Pons (tissue), 1 donor: ENCODE measurements at regions not wholly inside any gene's neighbourhood (a gene's known extent, or its start where the extent isn't known, plus 50 kb on each side); places are given as distances from the start of the nearest gene placed in this dataset.
"Not testable (repeated sequence)": the region's sequence is repeated elsewhere in the genome, so short reads cannot be mapped to it uniquely, and the experiment has no call there.

Experiments
- DNase-seq: peaks from one replicate; pipeline ENCODE4 v3.0.0-alpha.2; 2016; ENCODE audit warnings: low spot score

GRCh38 chrX:106356580-106356979 lies 188.5 kb downstream of the PWWP3B start:
- no peak for DNase-seq

- DNase-seq: no peak
Observed at GRCh38 chrX:106363214-106363613, 195.1 kb downstream of the PWWP3B start.

DNA sequence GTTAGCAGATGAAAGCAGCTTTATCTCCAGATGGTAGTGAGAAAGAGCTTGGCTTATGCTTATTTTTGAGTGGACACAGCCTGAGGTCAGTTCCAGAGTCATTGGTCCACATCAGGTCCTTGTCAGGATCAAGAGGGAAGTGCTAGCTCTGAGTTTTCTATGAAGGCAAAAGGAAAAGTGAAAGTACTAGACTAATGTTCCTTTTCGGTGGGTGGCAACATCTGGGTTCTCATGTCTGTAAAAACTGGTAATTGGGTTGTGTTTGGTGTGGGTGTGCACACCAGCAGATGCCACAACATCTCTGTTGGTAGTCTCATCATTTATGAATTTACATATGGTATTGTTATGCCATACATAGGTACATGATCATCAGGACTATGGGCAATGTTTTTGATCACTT lies 210.5 kb downstream of the PWWP3B start:
- no peak for DNase-seq

- peak; percentile 9 for DNase-seq
Observed at GRCh38 chrX:106391284-106391911, 220.4 kb upstream of the RADX start.

GRCh38 chrX:106392346-106392745 lies 219.4 kb upstream of the RADX start:
- DNase-seq: no peak

DNA sequence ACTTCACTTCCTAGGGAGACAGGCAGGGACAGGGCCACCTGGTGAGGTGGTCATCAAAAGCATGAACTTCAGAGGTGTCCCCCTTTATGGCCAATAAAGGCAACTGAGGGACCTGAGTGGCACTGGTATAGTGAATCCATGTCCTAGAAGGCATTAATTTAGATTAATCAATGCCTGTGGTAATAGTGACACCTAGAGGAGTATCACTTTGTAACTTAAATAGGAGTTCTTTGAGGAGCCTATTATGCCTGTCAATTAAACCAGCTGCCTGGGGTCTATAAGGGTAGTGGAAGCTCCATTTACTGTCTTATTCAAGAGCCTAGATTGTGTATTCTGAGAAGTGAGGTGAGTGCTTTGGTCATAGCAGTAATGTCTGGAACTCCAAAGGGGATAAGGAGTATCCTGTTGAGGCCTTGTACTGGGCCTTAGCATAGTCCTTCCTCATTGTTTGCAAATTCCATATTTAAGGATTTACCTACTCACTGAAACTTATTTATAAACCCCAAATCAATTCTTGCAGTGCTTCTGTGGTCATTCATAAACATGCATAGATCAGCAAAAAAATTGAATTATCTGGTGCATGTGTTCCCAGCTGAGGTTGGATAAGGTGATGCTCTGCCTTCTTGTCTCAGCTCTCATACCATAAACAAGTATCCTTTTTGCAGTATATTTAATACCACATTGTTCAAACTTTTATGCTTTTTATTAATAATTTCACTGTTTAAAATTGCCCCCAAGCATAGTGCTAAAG lies 213.8 kb upstream of the RADX start:
- DNase-seq: peak; percentile 25

- no peak for DNase-seq
Observed at GRCh38 chrX:106401965-106402559, 209.7 kb upstream of the RADX start.

GRCh38 chrX:106404512-106404911 lies 207.3 kb upstream of the RADX start:
- no peak for DNase-seq

DNA sequence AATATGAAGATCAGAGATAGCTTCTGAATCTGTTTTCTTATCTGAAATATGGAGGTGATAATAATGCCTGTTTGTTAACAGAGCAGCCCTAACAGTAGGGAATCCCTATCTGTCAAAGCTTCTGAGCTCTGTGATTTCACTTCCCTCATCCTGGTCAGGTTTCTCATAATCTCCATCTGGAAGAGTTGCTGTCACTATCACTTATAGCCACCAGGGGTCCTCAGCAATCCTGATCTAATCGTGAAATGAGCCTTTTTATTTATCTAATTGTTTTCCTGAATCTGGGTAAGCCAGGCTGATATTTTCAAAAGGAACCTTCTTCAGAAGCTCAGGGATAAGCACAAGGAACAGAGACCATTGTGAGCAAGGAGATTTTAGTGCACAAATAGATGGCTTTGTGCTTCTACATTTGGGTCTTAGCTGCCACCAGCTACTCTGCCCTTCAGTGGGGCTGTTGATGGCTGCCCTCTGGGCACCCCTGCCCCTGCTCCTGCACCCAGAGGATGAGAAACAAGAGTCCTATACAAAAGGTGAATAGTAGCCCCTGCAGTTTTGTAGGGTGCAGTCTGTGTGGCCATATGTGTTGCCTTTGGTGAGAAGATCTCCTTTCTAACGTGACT lies 196.4 kb upstream of the RADX start:
- peak; percentile 21 for DNase-seq

DNA sequence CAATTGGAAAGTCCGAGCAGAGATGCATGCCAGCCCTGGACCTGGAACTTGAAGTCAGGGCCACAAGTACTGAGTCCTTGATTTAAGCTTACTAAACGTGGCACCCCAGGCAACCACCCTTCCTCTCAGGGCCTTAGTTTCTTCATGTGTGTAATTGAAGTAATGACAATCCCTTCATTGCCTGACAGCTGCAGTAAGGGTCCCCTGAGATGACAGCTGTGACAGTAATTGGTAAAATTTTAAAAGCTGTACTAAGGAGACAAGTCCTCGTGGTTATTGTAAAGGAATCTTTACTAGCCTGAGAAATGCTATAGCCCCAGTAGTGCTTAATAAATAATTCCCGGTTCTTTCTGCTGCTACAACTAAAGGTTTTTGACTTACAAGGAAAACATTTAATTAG lies 175.1 kb upstream of the RADX start:
- DNase-seq: no peak

DNA sequence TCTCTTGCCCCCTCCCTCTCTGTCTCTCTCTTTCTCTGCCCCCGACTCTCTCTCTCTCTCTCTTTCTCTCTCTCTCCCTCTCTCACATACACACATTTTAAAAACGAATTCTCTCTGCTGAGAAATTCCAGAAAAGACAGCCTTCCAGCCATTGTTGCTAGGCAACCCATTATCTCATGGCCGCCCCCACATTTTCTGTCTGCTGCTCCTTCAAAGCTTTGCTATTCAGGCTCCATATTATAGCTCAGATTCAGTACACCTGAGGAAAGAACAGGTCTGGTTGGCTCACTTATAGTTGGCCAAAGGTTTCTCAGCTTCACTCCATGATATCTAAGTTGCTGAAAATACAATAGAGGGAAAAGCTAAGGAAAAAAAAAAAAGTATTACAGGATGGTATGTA lies 174.4 kb upstream of the RADX start:
- no peak for DNase-seq

- no peak for DNase-seq
Observed at GRCh38 chrX:106450405-106450804, 161.4 kb upstream of the RADX start.

GRCh38 chrX:106451933-106452332 lies 159.8 kb upstream of the RADX start:
- no peak for DNase-seq

DNA sequence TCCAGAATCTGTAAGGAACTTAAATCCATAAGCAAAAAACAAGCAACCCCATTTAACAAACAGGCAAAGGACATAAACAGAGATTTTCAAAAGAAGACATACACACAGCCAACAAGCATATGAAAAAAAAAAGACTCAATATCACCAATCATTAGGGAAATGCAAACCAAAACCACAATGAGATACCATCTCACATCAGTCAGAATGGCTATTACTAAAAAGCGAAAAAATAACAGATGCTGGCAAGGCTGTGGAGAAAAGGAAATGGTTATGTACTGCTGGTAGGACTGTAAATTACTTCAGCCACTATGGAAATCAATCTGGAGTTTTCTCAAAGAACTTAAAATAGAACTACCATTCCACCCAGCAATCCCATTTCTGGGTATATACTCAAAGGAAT lies 156.8 kb upstream of the RADX start:
- no peak for DNase-seq

DNA sequence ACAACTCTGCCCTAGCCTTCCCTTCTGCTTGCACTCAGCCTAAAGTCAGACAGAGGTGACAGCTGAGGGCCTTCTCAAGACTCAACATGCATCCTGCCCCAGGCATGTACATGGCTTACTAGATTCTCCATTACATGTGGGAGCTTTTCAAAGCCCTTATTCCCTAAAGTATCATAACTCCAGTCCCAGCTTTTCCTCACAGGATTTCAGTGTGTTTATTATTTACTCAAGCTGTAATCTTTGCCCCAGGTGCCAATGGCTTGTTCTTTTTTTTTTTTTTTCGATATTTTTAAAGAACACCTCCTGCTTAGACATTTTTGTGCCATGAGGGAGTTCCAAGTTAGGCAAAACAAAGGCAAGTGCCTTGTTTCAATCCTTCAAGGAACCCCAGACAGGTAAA lies 154.0 kb upstream of the RADX start:
- no peak for DNase-seq

- DNase-seq: no peak
Observed at GRCh38 chrX:106467422-106467821, 144.4 kb upstream of the RADX start.

- DNase-seq: no peak
Observed at GRCh38 chrX:106467943-106468342, 143.8 kb upstream of the RADX start.

DNA sequence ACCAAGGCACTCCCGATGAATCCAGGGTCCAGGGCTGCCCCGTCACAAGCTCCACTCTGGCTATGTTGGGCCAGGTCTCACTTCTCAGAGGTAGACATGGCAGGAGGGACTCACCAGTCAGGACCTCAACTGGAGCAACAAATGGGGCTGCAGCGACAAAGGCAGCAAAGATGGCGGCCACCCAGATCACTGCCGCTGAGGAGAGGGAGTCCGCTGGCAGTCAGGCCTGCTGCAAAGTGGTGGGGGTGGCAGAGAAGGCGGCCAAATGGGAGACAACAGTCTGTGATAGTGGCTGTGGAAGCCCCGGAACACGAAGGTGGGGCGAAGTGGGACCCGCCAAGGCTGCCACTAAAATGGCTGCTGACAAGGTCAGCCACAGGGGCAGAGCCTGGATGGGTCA lies 143.3 kb upstream of the RADX start:
- no peak for DNase-seq

- DNase-seq: no peak
Observed at GRCh38 chrX:106479920-106480319, 131.9 kb upstream of the RADX start.

GRCh38 chrX:106481341-106481740 lies 130.4 kb upstream of the RADX start:
- peak; percentile 65 for DNase-seq

DNA sequence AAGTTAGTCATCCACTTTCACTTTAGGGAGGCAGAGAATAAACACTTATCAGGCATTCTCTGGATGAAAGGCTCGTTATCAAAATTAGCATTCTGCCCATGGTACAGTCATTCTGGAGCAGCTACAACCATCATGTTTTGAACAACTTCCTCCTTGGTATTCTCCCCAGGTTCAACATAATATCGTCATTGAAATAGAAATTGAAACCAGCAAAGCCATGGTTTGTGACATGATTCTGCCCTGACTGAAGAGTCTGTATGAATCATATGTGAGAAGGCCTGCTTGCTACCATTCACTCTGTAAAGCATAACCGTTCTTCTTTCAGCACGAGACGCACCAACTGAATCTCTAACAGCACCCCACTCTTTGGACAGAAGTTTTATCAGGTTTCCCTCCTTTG lies 127.5 kb upstream of the RADX start:
- no peak for DNase-seq

DNA sequence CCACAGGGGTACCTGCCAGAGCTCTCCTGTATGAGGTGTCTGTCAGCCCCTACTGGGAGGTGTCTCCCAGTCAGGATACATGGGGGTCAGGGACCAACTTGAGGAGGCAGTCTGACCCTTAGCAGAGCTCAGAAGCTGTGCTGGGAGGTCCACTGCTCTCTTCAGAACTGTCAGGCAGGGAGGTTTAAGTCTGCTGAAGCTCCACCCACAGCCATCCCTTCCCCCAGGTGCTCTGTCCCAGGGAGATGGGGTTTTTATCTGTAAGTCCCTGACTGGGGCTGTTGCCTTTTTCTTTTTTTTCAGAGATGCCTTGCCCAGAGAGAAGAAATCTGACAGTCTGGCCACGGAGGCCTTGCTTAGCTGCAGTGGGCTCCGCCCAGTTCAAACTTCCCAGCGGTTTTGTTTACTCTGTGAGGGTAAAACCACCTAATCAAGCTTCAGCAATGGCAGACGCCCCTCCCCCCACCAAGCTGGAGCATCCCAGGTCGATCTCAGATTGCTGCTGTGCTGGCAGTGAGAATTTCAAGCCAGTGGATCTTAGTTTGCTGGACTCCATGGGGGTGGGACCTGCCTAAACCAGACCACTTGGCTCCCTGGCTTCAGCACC lies 118.5 kb upstream of the RADX start:
- not testable (repeated sequence) for DNase-seq

DNA sequence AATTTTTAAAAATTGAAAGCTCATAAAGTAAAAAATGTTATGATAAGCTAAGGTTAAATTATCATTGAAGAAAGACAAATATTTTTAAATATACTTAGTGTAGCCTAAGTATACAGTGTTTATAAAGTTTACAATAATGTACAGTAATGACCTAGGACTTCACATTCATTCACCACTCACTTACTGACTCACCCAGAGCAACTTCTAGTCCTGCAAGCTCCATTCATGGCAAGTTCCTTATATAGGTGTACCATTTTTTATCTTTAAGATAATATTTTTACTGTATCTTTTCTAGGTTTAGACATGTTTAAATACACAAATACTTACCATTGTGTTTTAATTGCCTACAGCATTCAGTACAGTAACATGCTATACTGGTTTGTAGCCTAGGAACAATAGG lies 112.3 kb upstream of the RADX start:
- DNase-seq: no peak
